C1 segment of cervical spinal cord (tissue), 14 donors: ENCODE measurements at regions not wholly inside any gene's neighbourhood (a gene's known extent, or its start where the extent isn't known, plus 50 kb on each side); places are given as distances from the start of the nearest gene placed in this dataset.
"Not testable (repeated sequence)": the region's sequence is repeated elsewhere in the genome, so short reads cannot be mapped to it uniquely, and the experiment has no call there.

Experiments
- DNase-seq, 14 donors: peaks; one replicate each; lab custom pipeline; 2025; lab: John Stamatoyannopoulos, UW

DNA sequence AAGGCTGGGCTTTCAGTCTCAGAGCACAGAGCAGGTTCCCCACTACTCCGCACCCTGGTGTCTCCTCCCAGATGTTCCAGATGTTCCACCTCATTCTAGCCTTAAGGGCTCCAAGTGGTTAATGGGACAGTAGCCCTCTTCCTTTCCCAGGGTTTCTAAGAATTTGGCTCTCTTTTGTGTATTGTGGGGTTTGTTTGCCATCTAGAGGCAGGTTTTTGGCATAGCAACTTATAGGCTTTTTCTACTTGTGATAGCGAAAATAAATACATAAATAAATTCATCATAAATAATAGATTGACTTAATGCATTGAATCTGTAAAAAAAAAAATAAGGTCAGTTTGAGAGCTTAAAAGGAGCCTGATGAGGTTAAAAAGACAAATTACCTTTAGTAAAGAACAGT, 86.1 kb upstream of the XKR3 start:
- DNase-seq = not testable (repeated sequence)

DNA sequence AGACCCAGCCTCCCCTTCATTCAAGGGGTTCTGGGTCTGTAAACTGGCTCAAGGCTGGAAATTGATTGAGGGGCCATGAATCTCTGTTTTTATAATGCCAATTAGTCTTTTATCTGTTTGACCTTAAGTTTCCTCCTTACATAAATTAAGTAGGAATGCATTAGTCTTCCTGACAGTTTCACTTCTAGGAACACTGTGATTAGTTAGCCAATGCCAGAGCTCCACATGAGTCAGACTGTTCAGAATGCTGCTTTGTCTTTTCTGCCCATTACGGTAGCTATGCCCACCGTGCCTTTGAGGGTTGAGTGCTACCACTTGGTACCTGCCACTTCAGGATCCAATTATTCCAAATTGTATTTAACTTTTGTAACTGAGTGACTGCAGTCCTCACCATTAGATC, 76.8 kb upstream of the XKR3 start:
- not testable (repeated sequence) for DNase-seq

DNA sequence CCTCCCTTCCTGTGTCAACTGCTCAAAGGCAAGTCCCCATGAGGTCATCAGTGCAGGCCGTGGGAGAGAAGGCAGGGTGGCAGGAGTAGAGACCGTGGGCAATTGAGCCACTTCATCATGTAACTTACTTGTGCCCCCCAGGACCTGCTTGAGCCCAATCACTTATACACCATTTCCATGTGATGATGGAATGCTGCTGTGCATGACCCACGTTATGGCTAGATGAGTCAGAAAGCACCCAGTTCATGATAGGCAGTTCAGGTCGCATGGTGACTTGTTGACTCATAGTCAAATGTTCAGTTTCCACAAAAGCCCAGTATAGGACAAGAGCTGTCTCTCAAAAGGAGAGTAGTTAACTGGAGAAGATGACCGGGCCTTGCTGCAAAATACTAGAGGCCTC, 76.4 kb upstream of the XKR3 start:
- not testable (repeated sequence) for DNase-seq

DNA sequence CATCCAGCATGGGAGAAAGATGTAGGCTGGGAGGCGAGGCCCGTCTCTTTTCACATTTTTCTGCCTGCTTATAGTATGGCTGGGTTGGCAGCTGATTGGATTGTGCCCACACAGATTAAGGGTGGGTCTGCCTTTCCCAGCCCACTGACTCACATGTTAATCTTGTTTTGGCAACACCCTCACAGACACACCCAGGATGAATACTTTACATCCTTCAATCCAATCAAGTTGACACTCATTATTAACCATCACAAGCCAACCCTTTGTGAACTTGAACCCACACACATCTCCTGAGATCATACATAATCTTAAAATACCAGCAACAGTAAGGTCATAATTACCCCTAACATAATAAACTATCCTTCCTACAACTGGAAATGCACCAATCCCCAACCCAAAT, 74.1 kb upstream of the XKR3 start:
- not testable (repeated sequence) for DNase-seq

DNA sequence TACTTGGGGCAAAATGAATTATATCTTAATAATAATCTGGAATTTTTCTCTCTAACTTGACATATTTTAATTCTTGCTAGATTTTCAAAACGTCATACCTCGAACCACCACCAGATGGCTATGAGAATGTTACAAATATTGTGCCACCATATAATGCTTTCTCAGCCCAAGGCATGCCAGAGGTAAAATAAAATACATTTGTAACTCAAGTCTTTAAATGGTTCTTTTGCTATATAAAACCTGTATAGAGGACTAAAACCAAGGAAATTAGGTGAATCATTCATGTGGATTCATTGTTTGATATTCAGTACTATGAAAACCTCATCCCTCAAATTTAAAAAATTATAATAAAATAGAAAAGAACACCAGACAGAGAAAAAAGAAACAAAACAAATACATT, 72.2 kb upstream of the XKR3 start:
- DNase-seq = not testable (repeated sequence)

DNA sequence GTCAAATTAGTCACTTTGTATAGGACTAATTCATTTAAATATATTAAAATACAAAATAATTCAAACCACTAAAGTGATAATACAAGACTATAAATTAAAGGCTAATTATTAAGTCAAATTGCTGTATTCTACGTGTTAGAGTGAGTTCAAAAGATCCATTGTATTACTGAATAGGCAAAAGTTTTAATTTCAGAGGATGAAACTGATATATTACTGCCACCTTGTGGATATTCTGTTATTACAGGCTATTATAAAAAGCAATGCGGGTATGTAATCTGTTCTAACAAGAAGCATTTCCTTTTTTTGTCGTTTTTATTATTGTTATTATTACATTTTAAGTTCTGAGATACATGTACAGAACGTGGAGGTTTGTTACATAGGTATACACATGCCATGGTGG, 66.7 kb upstream of the XKR3 start:
- DNase-seq = not testable (repeated sequence)

DNA sequence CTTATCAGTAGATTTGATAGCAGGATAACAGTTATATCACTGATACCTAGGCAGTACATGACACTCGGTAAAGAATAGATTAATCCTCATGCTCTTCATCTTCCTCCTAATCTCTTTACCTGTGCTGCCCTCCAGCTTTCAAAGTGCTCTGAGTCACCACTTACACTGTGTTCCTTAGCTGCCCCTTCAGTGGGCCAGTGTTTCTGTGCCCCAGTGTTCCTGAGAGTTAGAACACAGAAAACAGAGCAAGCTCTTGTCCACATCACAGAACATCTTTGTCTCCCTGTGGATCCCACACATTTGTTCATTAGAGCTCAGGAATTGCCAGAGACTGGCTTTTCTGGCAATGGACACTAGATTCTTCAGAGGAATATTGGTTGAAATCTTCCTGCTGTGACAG, 51.1 kb upstream of the XKR3 start:
- DNase-seq = peak in 8 of 14 donors; percentile 2 to 30 (median 12)
